GM13976 (cell line): ENCODE measurements at regions not wholly inside any gene's neighbourhood (a gene's known extent, or its start where the extent isn't known, plus 50 kb on each side); places are given as distances from the start of the nearest gene placed in this dataset.
A peak's percentile ranks its signal among the peaks of the same experiment; 100 is the strongest.

Source experiments
- DNase-seq: peaks from one replicate; pipeline ENCODE4 v3.0.0; 2012; ENCODE audit warnings: low spot score
- CTCF ChIP-seq: IDR thresholded peaks from 2 replicates; pipeline ENCODE4 v1.5.1; 2012; ENCODE audit warnings: borderline replicate concordance, mild to moderate bottlenecking; ENCODE audit not compliant: insufficient read depth; ENCODE audit errors: extremely low read depth, missing control alignments, control extremely low read depth
- in situ Hi-C: fragments of 300-500 bp; cut with MboI; formaldehyde crosslinking; loops from one replicate; pipeline ENCODE4 v1.12.0; 2022; ENCODE audit warnings: low sequenced_read_pairs, mixed read lengths, inconsistent platforms; ENCODE audit not compliant: unreplicated experiment

GRCh38 chr7:55299273-55299967, 65.7 kb upstream of the LANCL2 start:
- TF ChIP-seq CTCF: no peak
- peak; percentile 7 for DNase-seq
- in situ Hi-C loops: loop anchor here (25.0 kb wide), 2 partner anchors 238 to 788 kb away; partner anchors contain the start of gene PHKG1

GRCh38 chr7:55303220-55303619, 61.9 kb upstream of the LANCL2 start:
- DNase-seq: peak; percentile 42
- TF ChIP-seq CTCF: no peak
- in situ Hi-C loops: no loop called here

GRCh38 chr7:55304018-55304762, 60.9 kb upstream of the LANCL2 start:
- TF ChIP-seq CTCF: no peak
- no peak for DNase-seq

GRCh38 chr7:55305135-55305534, 60.0 kb upstream of the LANCL2 start:
- in situ Hi-C loops: no loop called here
- DNase-seq: no peak
- no peak for TF ChIP-seq CTCF

More at GRCh38 chr7:55304018-55304762, 60.9 kb upstream of the LANCL2 start:
- in situ Hi-C loops: no loop called here

- in situ Hi-C loops: no loop called here
- TF ChIP-seq CTCF: no peak
- DNase-seq: no peak
Observed at GRCh38 chr7:55306331-55306730, 58.8 kb upstream of the LANCL2 start.

- TF ChIP-seq CTCF: no peak
- in situ Hi-C loops: no loop called here
- no peak for DNase-seq
Observed at GRCh38 chr7:55307123-55307916, 57.8 kb upstream of the LANCL2 start.
